Effector memory CD4-positive, alpha-beta T cell (primary cell): ENCODE measurements at regions not wholly inside any gene's neighbourhood (a gene's known extent, or its start where the extent isn't known, plus 50 kb on each side); places are given as distances from the start of the nearest gene placed in this dataset.
"Not testable (repeated sequence)": the region's sequence is repeated elsewhere in the genome, so short reads cannot be mapped to it uniquely, and the experiment has no call there.

Experiments used
- DNase-seq, 3 donors: peaks; one replicate each; pipeline ENCODE4 v3.0.0-alpha.2; 2020
- H3K27ac ChIP-seq: 2 replicates; pipeline ENCODE4 v1.7.0; 2013; ENCODE audit warnings: mild to moderate bottlenecking, low read length, moderate library complexity; ENCODE audit not compliant: insufficient read depth, poor library complexity, severe bottlenecking
- H3K27me3 ChIP-seq: replicated peaks from 2 replicates; pipeline ENCODE4 v1.7.0; 2013; ENCODE audit warnings: mild to moderate bottlenecking, low read length; ENCODE audit not compliant: insufficient read depth, control insufficient read depth, poor library complexity, severe bottlenecking
- H3K36me3 ChIP-seq: 2 replicates; pipeline ENCODE4 v1.7.0; 2013; ENCODE audit warnings: mild to moderate bottlenecking, low read length, moderate library complexity; ENCODE audit not compliant: control insufficient read depth, insufficient read depth
- H3K4me1 ChIP-seq: 2 replicates; pipeline ENCODE4 v1.7.0; 2013; ENCODE audit warnings: low read length, mild to moderate bottlenecking; ENCODE audit not compliant: control insufficient read depth, insufficient read depth, poor library complexity, severe bottlenecking
- H3K4me3 ChIP-seq: 2 replicates; pipeline ENCODE4 v1.7.0; 2013; ENCODE audit warnings: low read length, low read depth, mild to moderate bottlenecking; ENCODE audit not compliant: insufficient read depth, poor library complexity, severe bottlenecking
- H3K9me3 ChIP-seq: 2 replicates; pipeline ENCODE4 v1.7.0; 2013; ENCODE audit warnings: mild to moderate bottlenecking, low read length, moderate library complexity; ENCODE audit not compliant: control insufficient read depth

- Histone ChIP-seq H3K4me1 (no peaks in the 10 kb centered on the region), H3K9me3 (no peaks in the 10 kb centered on the region), H3K27ac (no peak overlapping the region), H3K27me3 (no peaks in the 10 kb centered on the region), H3K36me3 (no peaks in the 10 kb centered on the region), H3K4me3 (no peak overlapping the region)
- no peak for DNase-seq
Observed at GRCh38 chr16:59964232-59964924, 1230.3 kb upstream of the GOT2 start.

- Histone ChIP-seq H3K4me1 (no peaks in the 10 kb centered on the region), H3K36me3 (no peaks in the 10 kb centered on the region), H3K27me3 (no peaks in the 10 kb centered on the region), H3K27ac (no peak overlapping the region), H3K9me3 (no peaks in the 10 kb centered on the region), H3K4me3 (no peak overlapping the region)
- DNase-seq = no peak
Observed at GRCh38 chr16:59959311-59959710, 1225.2 kb upstream of the GOT2 start.

- no peak overlapping the region for H3K4me3 ChIP-seq
- no peaks in the 10 kb centered on the region for H3K27me3 ChIP-seq
- no peak for DNase-seq
- no peaks in the 10 kb centered on the region for H3K9me3 ChIP-seq
- H3K4me1 ChIP-seq = no peaks in the 10 kb centered on the region
- H3K36me3 ChIP-seq = no peaks in the 10 kb centered on the region
- H3K27ac ChIP-seq = no peak overlapping the region
Observed at GRCh38 chr16:59950431-59950830, 1216.3 kb upstream of the GOT2 start.

GRCh38 chr16:59944041-59944440 is 1209.9 kb upstream of the GOT2 start:
- H3K4me1 ChIP-seq, H3K4me3 ChIP-seq, DNase-seq, H3K27me3 ChIP-seq, H3K9me3 ChIP-seq, H3K36me3 ChIP-seq, H3K27ac ChIP-seq: not testable (repeated sequence)

- Histone ChIP-seq H3K9me3 (no peaks in the 10 kb centered on the region), H3K4me1 (no peaks in the 10 kb centered on the region), H3K36me3 (no peaks in the 10 kb centered on the region), H3K27ac (no peak overlapping the region), H3K27me3 (no peaks in the 10 kb centered on the region), H3K4me3 (no peak overlapping the region)
- DNase-seq = no peak
Observed at GRCh38 chr16:59941594-59941993, 1207.5 kb upstream of the GOT2 start.

- no peak overlapping the region for H3K27ac ChIP-seq
- no peaks in the 10 kb centered on the region for H3K36me3 ChIP-seq
- no peak overlapping the region for H3K4me3 ChIP-seq
- no peaks in the 10 kb centered on the region for H3K27me3 ChIP-seq
- no peak for DNase-seq
- no peaks in the 10 kb centered on the region for H3K9me3 ChIP-seq
- H3K4me1 ChIP-seq = no peaks in the 10 kb centered on the region
Observed at GRCh38 chr16:59920054-59920453, 1185.9 kb upstream of the GOT2 start.

- H3K4me3 ChIP-seq = no peak overlapping the region
- no peaks in the 10 kb centered on the region for H3K36me3 ChIP-seq
- H3K27ac ChIP-seq = no peak overlapping the region
- no peak for DNase-seq
- no peaks in the 10 kb centered on the region for H3K27me3 ChIP-seq
- H3K4me1 ChIP-seq = no peaks in the 10 kb centered on the region
- H3K9me3 ChIP-seq = no peaks in the 10 kb centered on the region
Observed at GRCh38 chr16:59913666-59914065, 1179.5 kb upstream of the GOT2 start.

- H3K4me1 ChIP-seq = no peaks in the 10 kb centered on the region
- H3K4me3 ChIP-seq = no peak overlapping the region
- H3K27ac ChIP-seq = no peak overlapping the region
- H3K36me3 ChIP-seq = no peaks in the 10 kb centered on the region
- no peaks in the 10 kb centered on the region for H3K9me3 ChIP-seq
- H3K27me3 ChIP-seq = no peaks in the 10 kb centered on the region
- no peak for DNase-seq
Observed at GRCh38 chr16:59909262-59909661, 1175.1 kb upstream of the GOT2 start.

GRCh38 chr16:59907611-59908010 is 1173.5 kb upstream of the GOT2 start:
- Histone ChIP-seq H3K36me3 (no peaks in the 10 kb centered on the region), H3K27me3 (no peaks in the 10 kb centered on the region), H3K27ac (no peak overlapping the region), H3K4me3 (no peak overlapping the region), H3K4me1 (no peaks in the 10 kb centered on the region), H3K9me3 (no peaks in the 10 kb centered on the region)
- no peak for DNase-seq

- no peaks in the 10 kb centered on the region for H3K36me3 ChIP-seq
Observed at GRCh38 chr16:59905606-59906005, 1171.5 kb upstream of the GOT2 start.

More at GRCh38 chr16:59905606-59906005, 1171.5 kb upstream of the GOT2 start:
- H3K4me3 ChIP-seq = no peak overlapping the region
- no peaks in the 10 kb centered on the region for H3K4me1 ChIP-seq
- H3K9me3 ChIP-seq = no peaks in the 10 kb centered on the region
- DNase-seq = no peak
- H3K27me3 ChIP-seq = no peaks in the 10 kb centered on the region
- no peak overlapping the region for H3K27ac ChIP-seq
